ENCODE measurements at regions not wholly inside any gene's neighbourhood (a gene's known extent, or its start where the extent isn't known, plus 50 kb on each side); places are given as distances from the start of the nearest gene placed in this dataset.

DNA sequence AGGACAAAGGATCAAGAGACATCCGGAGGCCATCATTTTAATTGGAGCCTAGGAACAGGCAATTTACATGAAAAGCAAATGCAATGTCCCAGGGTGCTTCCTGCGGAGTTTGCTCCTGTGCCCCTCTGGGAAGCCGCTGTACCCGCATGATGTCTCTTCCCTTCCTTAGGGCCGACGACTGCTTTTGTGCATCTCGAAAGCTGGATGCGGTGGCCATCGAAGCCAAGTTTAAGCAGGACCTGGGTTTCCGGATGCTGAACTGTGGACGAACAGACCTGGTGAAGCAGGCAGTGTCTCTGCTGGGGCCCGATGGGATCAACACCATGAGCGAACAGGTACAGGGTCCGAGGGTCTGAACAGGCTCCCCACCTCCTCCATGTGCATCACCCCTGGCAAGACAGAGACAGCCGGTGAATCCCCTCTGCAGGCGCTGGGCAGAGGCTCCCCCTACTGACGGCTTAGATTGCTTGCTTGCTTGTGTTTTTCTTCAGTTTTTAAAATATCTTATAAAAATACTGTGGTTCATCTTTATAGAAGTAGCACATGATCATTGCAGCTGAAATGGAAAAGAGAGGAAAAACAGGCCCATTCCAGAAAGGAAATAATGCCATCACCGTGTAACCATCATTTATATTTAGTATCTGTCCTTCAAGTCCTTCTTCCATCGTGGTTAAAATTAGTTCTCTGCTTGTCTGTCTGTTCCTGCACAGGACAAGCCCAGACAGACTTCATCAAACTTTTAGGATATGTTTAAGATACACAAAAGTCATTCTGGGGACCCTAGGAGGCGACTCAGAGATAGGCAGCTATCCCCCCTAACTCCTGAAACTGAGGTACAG is 75.4 kb upstream of the PWP1 start:
- Histone ChIP-seq H3K4me3 (ENCODE audit: low read depth, low read length, poor library complexity, severe bottlenecking) (no peak overlapping the region), H3K79me2 (ENCODE audit: insufficient read depth, low read length) (no peaks in the 10 kb centered on the region), H3K9me2 (ENCODE audit: low read depth, low read length) (no peaks in the 10 kb centered on the region), H3K36me3 (ENCODE audit: insufficient read depth, low read length) (no peaks in the 10 kb centered on the region), H3K9me3 (ENCODE audit: low read length) (no peaks in the 10 kb centered on the region), H3F3A (ENCODE audit: insufficient read depth, low read length) (no peaks in the 10 kb centered on the region), H4K20me1 (ENCODE audit: insufficient read depth, low read length) (no peaks in the 10 kb centered on the region), H3K4me2 (ENCODE audit: low read length) (no peak overlapping the region), H3K27me3 (ENCODE audit: insufficient read depth, low read length) (no peaks in the 10 kb centered on the region), H2AFZ (ENCODE audit: low read length) (no peak overlapping the region), H3K4me1 (ENCODE audit: insufficient read depth, low read length, severe bottlenecking) (no peaks in the 10 kb centered on the region), H3K9ac (ENCODE audit: low read length) (no peak overlapping the region), H3K27ac (ENCODE audit: low read depth, low read length, poor library complexity, severe bottlenecking) (no peak overlapping the region)
- TF ChIP-seq, protein P1, sequence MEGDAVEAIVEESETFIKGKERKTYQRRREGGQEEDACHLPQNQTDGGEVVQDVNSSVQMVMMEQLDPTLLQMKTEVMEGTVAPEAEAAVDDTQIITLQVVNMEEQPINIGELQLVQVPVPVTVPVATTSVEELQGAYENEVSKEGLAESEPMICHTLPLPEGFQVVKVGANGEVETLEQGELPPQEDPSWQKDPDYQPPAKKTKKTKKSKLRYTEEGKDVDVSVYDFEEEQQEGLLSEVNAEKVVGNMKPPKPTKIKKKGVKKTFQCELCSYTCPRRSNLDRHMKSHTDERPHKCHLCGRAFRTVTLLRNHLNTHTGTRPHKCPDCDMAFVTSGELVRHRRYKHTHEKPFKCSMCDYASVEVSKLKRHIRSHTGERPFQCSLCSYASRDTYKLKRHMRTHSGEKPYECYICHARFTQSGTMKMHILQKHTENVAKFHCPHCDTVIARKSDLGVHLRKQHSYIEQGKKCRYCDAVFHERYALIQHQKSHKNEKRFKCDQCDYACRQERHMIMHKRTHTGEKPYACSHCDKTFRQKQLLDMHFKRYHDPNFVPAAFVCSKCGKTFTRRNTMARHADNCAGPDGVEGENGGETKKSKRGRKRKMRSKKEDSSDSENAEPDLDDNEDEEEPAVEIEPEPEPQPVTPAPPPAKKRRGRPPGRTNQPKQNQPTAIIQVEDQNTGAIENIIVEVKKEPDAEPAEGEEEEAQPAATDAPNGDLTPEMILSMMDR (IDR thresholded peaks at IDR 0.05; ENCODE audit: low read length): peak; percentile 45
- no peak for TF ChIP-seq EZH2 (IDR thresholded peaks at IDR 0.05; ENCODE audit: borderline replicate concordance, low read length)

DNA sequence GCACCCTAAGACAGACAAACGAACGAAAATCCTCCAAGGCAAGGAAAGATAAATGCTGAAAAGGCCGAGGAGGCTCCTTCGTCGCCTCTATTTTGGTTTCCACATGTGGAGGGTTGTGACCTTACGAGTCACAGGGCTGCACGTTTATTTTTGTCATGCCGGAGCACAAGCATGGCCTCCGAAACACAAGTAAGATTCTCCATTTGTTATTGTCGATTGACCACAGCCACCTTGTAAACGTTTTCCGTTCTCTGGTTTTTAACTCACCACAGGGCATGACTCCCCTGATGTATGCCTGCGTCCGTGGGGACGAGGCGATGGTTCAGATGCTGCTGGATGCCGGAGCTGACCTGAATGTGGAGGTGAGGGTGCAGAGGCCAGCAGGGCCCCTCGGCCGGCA is 73.1 kb upstream of the PWP1 start:
- Histone ChIP-seq H3K27me3 (ENCODE audit: insufficient read depth, low read length) (no peaks in the 10 kb centered on the region), H3K9ac (ENCODE audit: low read length) (no peak overlapping the region), H3K79me2 (ENCODE audit: insufficient read depth, low read length) (no peaks in the 10 kb centered on the region), H3K36me3 (ENCODE audit: insufficient read depth, low read length) (no peaks in the 10 kb centered on the region), H3K9me3 (ENCODE audit: low read length) (no peaks in the 10 kb centered on the region), H2AFZ (ENCODE audit: low read length) (no peak overlapping the region), H3K4me1 (ENCODE audit: insufficient read depth, low read length, severe bottlenecking) (no peaks in the 10 kb centered on the region), H3K27ac (ENCODE audit: low read depth, low read length, poor library complexity, severe bottlenecking) (no peak overlapping the region), H3K4me2 (ENCODE audit: low read length) (no peak overlapping the region), H4K20me1 (ENCODE audit: insufficient read depth, low read length) (no peaks in the 10 kb centered on the region), H3K9me2 (ENCODE audit: low read depth, low read length) (no peaks in the 10 kb centered on the region), H3K4me3 (ENCODE audit: low read depth, low read length, poor library complexity, severe bottlenecking) (no peak overlapping the region), H3F3A (ENCODE audit: insufficient read depth, low read length) (no peaks in the 10 kb centered on the region)
- TF ChIP-seq, protein P1 (IDR thresholded peaks at IDR 0.05; ENCODE audit: low read length): no peak
- TF ChIP-seq EZH2 (IDR thresholded peaks at IDR 0.05; ENCODE audit: borderline replicate concordance, low read length): no peak

DNA sequence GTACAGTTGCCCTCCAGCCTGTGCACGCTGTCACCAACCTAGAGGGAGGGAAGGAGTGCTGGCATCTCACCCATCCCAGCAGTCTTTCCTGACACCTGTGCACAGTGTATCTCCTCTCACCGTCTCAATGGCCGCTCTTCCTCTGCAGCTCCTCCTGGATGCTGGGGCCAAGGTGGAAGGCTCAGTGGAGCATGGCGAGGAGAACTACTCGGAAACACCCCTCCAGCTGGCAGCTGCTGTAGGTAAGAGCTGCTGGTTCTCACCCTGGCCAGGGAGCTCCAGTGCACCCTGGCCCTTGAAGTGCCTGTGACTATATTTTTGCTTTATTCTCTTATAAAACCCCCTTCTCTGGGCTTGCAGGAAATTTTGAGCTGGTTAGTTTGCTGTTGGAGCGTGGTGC is 68.7 kb upstream of the PWP1 start:
- H2AFZ ChIP-seq (ENCODE audit: low read length): no peak overlapping the region
- no peaks in the 10 kb centered on the region for H3K36me3 ChIP-seq (ENCODE audit: insufficient read depth, low read length)
- no peaks in the 10 kb centered on the region for H4K20me1 ChIP-seq (ENCODE audit: insufficient read depth, low read length)
- no peak overlapping the region for H3K4me2 ChIP-seq (ENCODE audit: low read length)
- H3K9me2 ChIP-seq (ENCODE audit: low read depth, low read length): no peaks in the 10 kb centered on the region
- H3K27me3 ChIP-seq (ENCODE audit: insufficient read depth, low read length): no peaks in the 10 kb centered on the region
- TF ChIP-seq EZH2 (IDR thresholded peaks at IDR 0.05; ENCODE audit: borderline replicate concordance, low read length): no peak
- TF ChIP-seq, protein P1 (IDR thresholded peaks at IDR 0.05; ENCODE audit: low read length): no peak
- H3F3A ChIP-seq (ENCODE audit: insufficient read depth, low read length): no peaks in the 10 kb centered on the region
- H3K4me3 ChIP-seq (ENCODE audit: low read depth, low read length, poor library complexity, severe bottlenecking): no peak overlapping the region
- H3K27ac ChIP-seq (ENCODE audit: low read depth, low read length, poor library complexity, severe bottlenecking): no peak overlapping the region
- no peaks in the 10 kb centered on the region for H3K9me3 ChIP-seq (ENCODE audit: low read length)
- H3K4me1 ChIP-seq (ENCODE audit: insufficient read depth, low read length, severe bottlenecking): no peaks in the 10 kb centered on the region
- no peak overlapping the region for H3K9ac ChIP-seq (ENCODE audit: low read length)
- no peaks in the 10 kb centered on the region for H3K79me2 ChIP-seq (ENCODE audit: insufficient read depth, low read length)

Data from OCI-LY1 (cell line).